Panc1 (cell line): ENCODE measurements at regions not wholly inside any gene's neighbourhood (a gene's known extent, or its start where the extent isn't known, plus 50 kb on each side); places are given as distances from the start of the nearest gene placed in this dataset.
A peak's percentile ranks its signal among the peaks of the same experiment; 100 is the strongest.

Source experiments
- ATAC-seq: fragments of 200-7000 bp; cut with Tn5 transposase; 2 replicates; pipeline ENCODE4 v1.9.1; 2020; ENCODE audit warnings: mild to moderate bottlenecking, moderate library complexity
- BruUV-seq: library from RNA; stranded (reverse); fragments of 400-500 nt; replicated peaks from 2 replicates; lab custom pipeline; 2021; lab: Mats Ljungman, UMichigan
- CTCF ChIA-PET: fragments of 300-600 bp; sonication (Branson Sonifier 250); formaldehyde crosslinking; loops from one replicate; lab custom pipeline; 2022; ENCODE audit warnings: antibody characterized with exemption; lab: Charles Lee
- POLR2A ChIA-PET: fragments of 300-600 bp; sonication (Branson Sonifier 250); formaldehyde crosslinking; loops from one replicate; lab custom pipeline; 2022; ENCODE audit warnings: antibody characterized with exemption; lab: Charles Lee
- DNase-seq: peaks from one replicate; pipeline ENCODE4 v3.0.0-alpha.2; 2010; ENCODE audit warnings: low read depth, low spot score
- H3K27ac ChIP-seq: 2 replicates; pipeline ENCODE4 v1.5.1; 2011; ENCODE audit warnings: mild to moderate bottlenecking, low read length, inconsistent platforms
- H3K27me3 ChIP-seq: fragments of 200-500 bp; sonication (Bioruptor generic); 2 replicates; pipeline ENCODE4 v1.6.0; 2014; ENCODE audit warnings: low read length, inconsistent platforms; ENCODE audit not compliant: control insufficient read depth, insufficient read depth
- H3K36me3 ChIP-seq: fragments of 200-500 bp; sonication (Bioruptor generic); 2 replicates; pipeline ENCODE4 v1.5.1; 2014; ENCODE audit warnings: inconsistent platforms, mild to moderate bottlenecking, low read length, moderate library complexity; ENCODE audit not compliant: control insufficient read depth, insufficient read depth
- H3K4me1 ChIP-seq: 2 replicates; pipeline ENCODE4 v1.5.1; 2011; ENCODE audit warnings: inconsistent platforms, mild to moderate bottlenecking, low read length, moderate library complexity; ENCODE audit not compliant: control insufficient read depth, insufficient read depth
- H3K4me3 ChIP-seq, 2 experiments: 2 replicates each; pipeline ENCODE4 v1.5.1; 2011 to 2012; ENCODE audit warnings: low read depth in 2 of 2, low read length in 2 of 2, mild to moderate bottlenecking in 2 of 2, inconsistent platforms in 1 of 2, moderate library complexity in 1 of 2
- H3K9me3 ChIP-seq: fragments of 200-500 bp; sonication (Bioruptor generic); 2 replicates; pipeline ENCODE4 v1.5.1; 2014; ENCODE audit warnings: low read depth, mild to moderate bottlenecking, inconsistent platforms, low read length, moderate library complexity; ENCODE audit not compliant: control insufficient read depth, insufficient read depth
- POLR2AphosphoS5 ChIP-seq: IDR thresholded peaks from 2 replicates; pipeline ENCODE4 v1.6.1; 2012; ENCODE audit warnings: mild to moderate bottlenecking, low read depth, low read length, moderate library complexity
- SIN3A ChIP-seq: IDR thresholded peaks from 2 replicates; pipeline ENCODE4 v1.6.1; 2012; ENCODE audit warnings: low read depth, mild to moderate bottlenecking, low read length, moderate library complexity, borderline replicate concordance; ENCODE audit not compliant: insufficient read depth
- TCF7L2 ChIP-seq: IDR thresholded peaks from 2 replicates; pipeline ENCODE4 v1.6.1; 2011; ENCODE audit warnings: mild to moderate bottlenecking, low read depth, low read length, inconsistent platforms
- in situ Hi-C: cut with HindIII; loops from 2 replicates; pipeline ENCODE4 v1.10.0; 2016; ENCODE audit warnings: low sequenced_read_pairs, low pct_unique_long_range_greater_than_20kb
- intact Hi-C: fragments of 100-400 bp; cut with micrococcal nuclease; formaldehyde crosslinking; loops from one replicate; pipeline ENCODE4 v1.10.0; 2022; ENCODE audit not compliant: unreplicated experiment
- TF ChIP-seq, protein P1 (sequence below): fragments of 450-650 bp; IDR thresholded peaks from 2 replicates; pipeline ENCODE4 v1.5.1; 2017; ENCODE audit warnings: mild to moderate bottlenecking
- TF ChIP-seq, protein P2 (sequence below), 2 experiments: IDR thresholded peaks; 2 replicates each; pipeline ENCODE4 v1.6.1; 2011 to 2012; ENCODE audit warnings: low read depth in 2 of 2, control low read depth in 1 of 2, low read length in 1 of 2, mild to moderate bottlenecking in 1 of 2, moderate library complexity in 1 of 2; ENCODE audit not compliant: insufficient read depth in 1 of 2

DNA sequence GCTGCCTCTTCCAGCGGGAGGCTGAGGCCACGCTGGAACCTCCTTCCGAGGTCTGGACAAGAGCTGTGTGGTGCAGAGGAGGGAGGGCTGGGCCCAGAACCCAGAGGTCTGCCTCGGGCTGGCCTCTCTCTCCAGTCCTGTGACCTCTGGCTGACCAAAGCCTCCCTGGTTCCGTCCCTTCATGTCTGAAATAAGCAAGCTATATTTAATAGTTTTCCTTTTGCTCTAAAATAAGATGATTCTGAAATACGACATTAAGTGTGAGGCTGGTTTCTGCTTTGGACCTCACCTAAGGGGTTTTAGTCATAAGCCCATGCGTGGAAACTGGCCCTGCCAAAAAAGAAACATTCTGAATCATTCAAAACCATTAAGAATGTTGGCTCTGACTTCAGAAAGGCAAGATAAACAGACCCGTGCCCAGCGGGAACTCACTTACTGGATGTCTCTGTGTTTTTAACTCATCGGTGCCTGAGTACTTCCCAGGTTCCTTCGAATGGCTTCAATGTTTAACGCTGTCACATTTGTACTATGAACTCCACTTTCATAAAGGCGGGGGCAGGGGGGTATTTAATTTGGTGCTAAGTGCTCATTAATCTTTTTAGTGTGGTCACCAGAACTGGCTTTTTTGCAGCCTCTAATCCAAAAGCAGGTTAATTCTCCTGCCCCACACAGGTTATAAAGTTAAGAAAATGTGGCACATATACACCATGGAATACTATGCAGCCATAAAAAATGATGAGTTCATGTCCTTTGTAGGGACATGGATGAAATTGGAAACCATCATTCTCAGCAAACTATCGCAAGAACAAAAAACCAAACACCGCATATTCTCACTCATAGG lies 157.5 kb upstream of the KLF14 start:
- ATAC-seq, result no peak
- Histone ChIP-seq H3K36me3 (peaks cover 9% of the 10 kb centered on the region), H3K4me1 (peaks cover 97% of the 10 kb centered on the region), H3K27me3 (no peaks in the 10 kb centered on the region), H3K27ac (peak overlapping the region; percentile 99), H3K4me3 (peak overlapping the region in 1 of 2 experiments; percentile 17; a peak in 2 of 4 replicates), H3K9me3 (no peaks in the 10 kb centered on the region)
- no TSS peak for BruUV-seq
- in situ Hi-C loops (no loop called here), intact Hi-C loops (no loop called here)
- ChIA-PET CTCF (no interaction called here), POLR2A (interaction anchor here (0.6 to 1.2 kb wide), 2 partner anchors 13 to 635 kb away, joined by 3 to 4 read pairs; no protein-coding TSS in a partner anchor)
- TF ChIP-seq, protein P1, sequence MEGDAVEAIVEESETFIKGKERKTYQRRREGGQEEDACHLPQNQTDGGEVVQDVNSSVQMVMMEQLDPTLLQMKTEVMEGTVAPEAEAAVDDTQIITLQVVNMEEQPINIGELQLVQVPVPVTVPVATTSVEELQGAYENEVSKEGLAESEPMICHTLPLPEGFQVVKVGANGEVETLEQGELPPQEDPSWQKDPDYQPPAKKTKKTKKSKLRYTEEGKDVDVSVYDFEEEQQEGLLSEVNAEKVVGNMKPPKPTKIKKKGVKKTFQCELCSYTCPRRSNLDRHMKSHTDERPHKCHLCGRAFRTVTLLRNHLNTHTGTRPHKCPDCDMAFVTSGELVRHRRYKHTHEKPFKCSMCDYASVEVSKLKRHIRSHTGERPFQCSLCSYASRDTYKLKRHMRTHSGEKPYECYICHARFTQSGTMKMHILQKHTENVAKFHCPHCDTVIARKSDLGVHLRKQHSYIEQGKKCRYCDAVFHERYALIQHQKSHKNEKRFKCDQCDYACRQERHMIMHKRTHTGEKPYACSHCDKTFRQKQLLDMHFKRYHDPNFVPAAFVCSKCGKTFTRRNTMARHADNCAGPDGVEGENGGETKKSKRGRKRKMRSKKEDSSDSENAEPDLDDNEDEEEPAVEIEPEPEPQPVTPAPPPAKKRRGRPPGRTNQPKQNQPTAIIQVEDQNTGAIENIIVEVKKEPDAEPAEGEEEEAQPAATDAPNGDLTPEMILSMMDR, result no peak
- TF ChIP-seq POLR2AphosphoS5 (no peak), SIN3A (no peak), TCF7L2 (peak; percentile 89)
- TF ChIP-seq, protein P2, sequence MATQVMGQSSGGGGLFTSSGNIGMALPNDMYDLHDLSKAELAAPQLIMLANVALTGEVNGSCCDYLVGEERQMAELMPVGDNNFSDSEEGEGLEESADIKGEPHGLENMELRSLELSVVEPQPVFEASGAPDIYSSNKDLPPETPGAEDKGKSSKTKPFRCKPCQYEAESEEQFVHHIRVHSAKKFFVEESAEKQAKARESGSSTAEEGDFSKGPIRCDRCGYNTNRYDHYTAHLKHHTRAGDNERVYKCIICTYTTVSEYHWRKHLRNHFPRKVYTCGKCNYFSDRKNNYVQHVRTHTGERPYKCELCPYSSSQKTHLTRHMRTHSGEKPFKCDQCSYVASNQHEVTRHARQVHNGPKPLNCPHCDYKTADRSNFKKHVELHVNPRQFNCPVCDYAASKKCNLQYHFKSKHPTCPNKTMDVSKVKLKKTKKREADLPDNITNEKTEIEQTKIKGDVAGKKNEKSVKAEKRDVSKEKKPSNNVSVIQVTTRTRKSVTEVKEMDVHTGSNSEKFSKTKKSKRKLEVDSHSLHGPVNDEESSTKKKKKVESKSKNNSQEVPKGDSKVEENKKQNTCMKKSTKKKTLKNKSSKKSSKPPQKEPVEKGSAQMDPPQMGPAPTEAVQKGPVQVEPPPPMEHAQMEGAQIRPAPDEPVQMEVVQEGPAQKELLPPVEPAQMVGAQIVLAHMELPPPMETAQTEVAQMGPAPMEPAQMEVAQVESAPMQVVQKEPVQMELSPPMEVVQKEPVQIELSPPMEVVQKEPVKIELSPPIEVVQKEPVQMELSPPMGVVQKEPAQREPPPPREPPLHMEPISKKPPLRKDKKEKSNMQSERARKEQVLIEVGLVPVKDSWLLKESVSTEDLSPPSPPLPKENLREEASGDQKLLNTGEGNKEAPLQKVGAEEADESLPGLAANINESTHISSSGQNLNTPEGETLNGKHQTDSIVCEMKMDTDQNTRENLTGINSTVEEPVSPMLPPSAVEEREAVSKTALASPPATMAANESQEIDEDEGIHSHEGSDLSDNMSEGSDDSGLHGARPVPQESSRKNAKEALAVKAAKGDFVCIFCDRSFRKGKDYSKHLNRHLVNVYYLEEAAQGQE (IDR thresholded peaks at IDR 0.05; ENCODE audit: insufficient read depth in 1 of 2, low read depth in 2 of 2, low read length in 1 of 2), result no peak
- no peak for DNase-seq

DNA sequence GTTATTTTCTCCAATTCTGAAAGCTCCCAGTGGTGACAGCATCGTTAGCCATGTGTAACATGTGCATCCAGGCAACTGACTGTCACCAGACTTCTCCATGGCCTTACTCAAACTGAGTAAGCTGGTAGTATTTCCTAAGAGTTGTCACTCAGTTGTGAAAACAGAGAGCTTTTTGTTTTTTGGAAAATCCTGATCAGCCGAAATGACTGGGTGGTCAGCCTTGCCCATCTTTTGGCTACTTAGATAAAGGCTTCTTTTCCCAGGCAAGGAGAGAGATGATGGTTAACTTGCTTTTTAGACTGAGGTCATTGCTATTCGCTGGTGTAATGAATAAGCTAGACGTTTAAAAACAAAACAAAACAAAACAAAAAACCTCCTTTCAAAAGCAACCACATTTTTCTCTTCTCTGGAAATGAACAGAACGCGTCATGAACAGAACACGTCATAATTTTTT lies 159.5 kb upstream of the KLF14 start:
- H3K4me1 ChIP-seq, result peaks cover 97% of the 10 kb centered on the region
- TSS peak; percentile 37 for BruUV-seq
- peak overlapping the region in 1 of 2 experiments; percentile 19; a peak in 1 of 4 replicates for H3K4me3 ChIP-seq
- peak overlapping the region; percentile 100 for H3K27ac ChIP-seq
- no peaks in the 10 kb centered on the region for H3K27me3 ChIP-seq
- intact Hi-C loops (no loop called here), in situ Hi-C loops (no loop called here)
- H3K9me3 ChIP-seq, result no peaks in the 10 kb centered on the region
- ChIA-PET POLR2A (interaction anchor here (0.6 to 1.1 kb wide), 5 partner anchors 10 to 67 kb away, joined by 3 to 8 read pairs (median 5); no protein-coding TSS in a partner anchor), CTCF (interaction anchor here (0.7 to 1.2 kb wide), 3 partner anchors 11 to 66 kb away, joined by 4 to 6 read pairs (median 5); no protein-coding TSS in a partner anchor)
- no peak for TF ChIP-seq SIN3A
- TF ChIP-seq TCF7L2, result no peak
- TF ChIP-seq POLR2AphosphoS5, result no peak
- TF ChIP-seq, protein P2 (IDR thresholded peaks at IDR 0.05; ENCODE audit: insufficient read depth in 1 of 2, low read depth in 2 of 2, low read length in 1 of 2), result no peak
- TF ChIP-seq, protein P1, result no peak
- DNase-seq (no peak), ATAC-seq (no peak)
- peaks cover 5% of the 10 kb centered on the region for H3K36me3 ChIP-seq
